ENCODE measurements at regions not wholly inside any gene's neighbourhood (a gene's known extent, or its start where the extent isn't known, plus 50 kb on each side); places are given as distances from the start of the nearest gene placed in this dataset. TPM values are rescaled to one million over a fixed set of nuclear protein-coding genes. Genes with fewer than 3 reads are reported as not detected.

- Histone ChIP-seq H3K9me3 (ENCODE audit: control insufficient read depth, insufficient read depth, low read length) (no peaks in the 10 kb centered on the region), H3K4me3 (ENCODE audit: low read depth, low read length) (no peak overlapping the region), H3K27me3 (ENCODE audit: control insufficient read depth, insufficient read depth, low read length) (no peaks in the 10 kb centered on the region), H3K27ac (ENCODE audit: low read depth, low read length) (no peak overlapping the region)
- no peak for TF ChIP-seq CTCF (IDR thresholded peaks at IDR 0.05; ENCODE audit: low read depth, low read length)
- ChIA-PET CTCF (no interaction called here), POLR2A (no interaction called here)
- no peak for DNase-seq (ENCODE audit: low read depth, low spot score)
These were observed 409.8 kb downstream of the PLCL1 start for GRCh38 chr2:198214114-198214596.

GRCh38 chr2:198213253-198213652 is 408.9 kb downstream of the PLCL1 start:
- CTCF ChIA-PET: interaction anchor here (1.3 kb wide), 1 partner anchor 96 kb away, joined by 5 read pairs; no protein-coding TSS in a partner anchor
- no peaks in the 10 kb centered on the region for H3K9me3 ChIP-seq (ENCODE audit: control insufficient read depth, insufficient read depth, low read length)
- POLR2A ChIA-PET: no interaction called here
- H3K27me3 ChIP-seq (ENCODE audit: control insufficient read depth, insufficient read depth, low read length): no peaks in the 10 kb centered on the region
- H3K4me3 ChIP-seq (ENCODE audit: low read depth, low read length): no peak overlapping the region
- no peak overlapping the region for H3K27ac ChIP-seq (ENCODE audit: low read depth, low read length)
- no peak for TF ChIP-seq CTCF (IDR thresholded peaks at IDR 0.05; ENCODE audit: low read depth, low read length)
- DNase-seq (ENCODE audit: low read depth, low spot score): no peak

- ChIA-PET POLR2A (no interaction called here), CTCF (no interaction called here)
- H3K4me3 ChIP-seq (ENCODE audit: low read depth, low read length): no peak overlapping the region
- no peak for TF ChIP-seq CTCF (IDR thresholded peaks at IDR 0.05; ENCODE audit: low read depth, low read length)
- DNase-seq (ENCODE audit: low read depth, low spot score): no peak
- H3K27ac ChIP-seq (ENCODE audit: low read depth, low read length): no peak overlapping the region
- H3K27me3 ChIP-seq (ENCODE audit: control insufficient read depth, insufficient read depth, low read length): no peaks in the 10 kb centered on the region
- no peaks in the 10 kb centered on the region for H3K9me3 ChIP-seq (ENCODE audit: control insufficient read depth, insufficient read depth, low read length)
These were observed 407.3 kb downstream of the PLCL1 start for GRCh38 chr2:198211706-198212105.

- no peak for TF ChIP-seq CTCF (IDR thresholded peaks at IDR 0.05; ENCODE audit: low read depth, low read length)
- no peak for DNase-seq (ENCODE audit: low read depth, low spot score)
- ChIA-PET POLR2A (no interaction called here), CTCF (no interaction called here)
- Histone ChIP-seq H3K27me3 (ENCODE audit: control insufficient read depth, insufficient read depth, low read length) (no peaks in the 10 kb centered on the region), H3K9me3 (ENCODE audit: control insufficient read depth, insufficient read depth, low read length) (no peaks in the 10 kb centered on the region), H3K27ac (ENCODE audit: low read depth, low read length) (no peak overlapping the region), H3K4me3 (ENCODE audit: low read depth, low read length) (no peak overlapping the region)
These were observed 399.1 kb downstream of the PLCL1 start for GRCh38 chr2:198203336-198204069.

Small RNA genes in the stretch of these regions (small RNA-seq; reads per million reads assigned to genes)
- gene RNU7-147P (ENCODE audit: insufficient read length, low read depth): not detected

All from AG04450 (cell line).